ENCODE measurements at regions not wholly inside any gene's neighbourhood (a gene's known extent, or its start where the extent isn't known, plus 50 kb on each side); places are given as distances from the start of the nearest gene placed in this dataset.
A peak's percentile ranks its signal among the peaks of the same experiment; 100 is the strongest.

DNA sequence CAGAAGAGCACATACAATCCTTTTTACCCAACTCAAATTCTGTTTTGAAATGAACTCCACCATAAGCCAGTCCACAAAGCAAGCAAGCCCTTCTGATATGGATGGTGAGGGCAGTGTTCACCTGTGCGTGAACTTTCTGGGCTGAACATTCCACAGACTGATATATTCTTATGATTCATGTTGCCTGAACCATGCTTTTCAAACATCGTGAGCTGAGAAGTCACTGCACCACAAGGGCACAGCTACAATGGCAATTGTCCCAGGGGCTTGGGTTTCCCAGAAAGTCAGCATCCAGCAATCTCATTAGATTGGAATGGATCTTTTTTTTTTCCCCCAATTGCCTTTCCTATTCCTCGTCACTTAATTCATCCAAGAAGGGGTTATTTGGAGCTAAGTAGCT, 86.9 kb upstream of the ZNF438 start:
- H3K4me3 Mint-ChIP-seq: no peak overlapping the region
- peaks cover 9% of the 10 kb centered on the region for H3K9me3 Mint-ChIP-seq
- H3K27ac Mint-ChIP-seq: peak overlapping the region; percentile 13 to 29 (median 17)
- no peaks in the 10 kb centered on the region for H3K27me3 Mint-ChIP-seq (ENCODE audit: low read depth)
- peaks cover 39% of the 10 kb centered on the region for H3K4me1 Mint-ChIP-seq
- no peak for TF ChIP-seq CTCF (IDR thresholded peaks at IDR 0.05; ENCODE audit: unreplicated experiment in 3 of 3)
- H3K36me3 Mint-ChIP-seq (ENCODE audit: low read depth): no peaks in the 10 kb centered on the region

DNA sequence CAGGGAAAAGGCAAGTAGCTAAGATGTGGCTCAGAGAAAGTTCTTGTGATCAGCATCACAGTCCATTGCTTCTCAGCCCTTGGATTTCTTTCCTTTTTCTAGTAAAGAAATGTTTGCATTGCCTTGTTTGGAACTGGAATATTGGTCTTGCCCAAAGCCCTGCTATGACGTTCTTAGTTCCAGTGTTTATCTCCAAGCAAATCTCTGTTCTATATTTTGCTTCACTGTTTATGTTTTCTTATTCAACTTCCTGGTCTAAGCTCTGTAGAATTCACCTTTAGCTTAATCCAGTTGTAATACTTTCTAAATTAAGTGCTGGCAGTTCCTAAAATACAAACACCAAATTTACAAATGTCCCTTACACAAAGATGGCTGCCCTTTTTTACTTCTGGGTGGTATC, 88.7 kb upstream of the ZNF438 start:
- Mint-ChIP-seq H3K4me1 (peaks cover 52% of the 10 kb centered on the region), H3K4me3 (no peak overlapping the region), H3K36me3 (ENCODE audit: low read depth) (no peaks in the 10 kb centered on the region), H3K27ac (peak overlapping the region in 1 of 3 experiments; percentile 94), H3K27me3 (ENCODE audit: low read depth) (no peaks in the 10 kb centered on the region), H3K9me3 (peaks cover 1% of the 10 kb centered on the region)
- no peak for TF ChIP-seq CTCF (IDR thresholded peaks at IDR 0.05; ENCODE audit: unreplicated experiment in 3 of 3)

- H3K27me3 Mint-ChIP-seq (ENCODE audit: low read depth): no peaks in the 10 kb centered on the region
- H3K27ac Mint-ChIP-seq: peak overlapping the region in 2 of 3 experiments; percentile 74 to 94
- TF ChIP-seq CTCF (IDR thresholded peaks at IDR 0.05; ENCODE audit: unreplicated experiment in 3 of 3): no peak
- peaks cover 55% of the 10 kb centered on the region for H3K4me1 Mint-ChIP-seq
- no peaks in the 10 kb centered on the region for H3K9me3 Mint-ChIP-seq
- peak overlapping the region in 1 of 3 experiments; percentile 48 for H3K4me3 Mint-ChIP-seq
- no peaks in the 10 kb centered on the region for H3K36me3 Mint-ChIP-seq (ENCODE audit: low read depth)
Observed at GRCh38 chr10:31120961-31121685, 89.5 kb upstream of the ZNF438 start.

GRCh38 chr10:31121757-31122577, 90.3 kb upstream of the ZNF438 start:
- no peaks in the 10 kb centered on the region for H3K27me3 Mint-ChIP-seq (ENCODE audit: low read depth)
- H3K4me3 Mint-ChIP-seq: no peak overlapping the region
- no peak for TF ChIP-seq CTCF (IDR thresholded peaks at IDR 0.05; ENCODE audit: unreplicated experiment in 3 of 3)
- H3K27ac Mint-ChIP-seq: peak overlapping the region in 2 of 3 experiments; percentile 74 to 94
- H3K4me1 Mint-ChIP-seq: peaks cover 63% of the 10 kb centered on the region
- H3K9me3 Mint-ChIP-seq: no peaks in the 10 kb centered on the region
- no peaks in the 10 kb centered on the region for H3K36me3 Mint-ChIP-seq (ENCODE audit: low read depth)

DNA sequence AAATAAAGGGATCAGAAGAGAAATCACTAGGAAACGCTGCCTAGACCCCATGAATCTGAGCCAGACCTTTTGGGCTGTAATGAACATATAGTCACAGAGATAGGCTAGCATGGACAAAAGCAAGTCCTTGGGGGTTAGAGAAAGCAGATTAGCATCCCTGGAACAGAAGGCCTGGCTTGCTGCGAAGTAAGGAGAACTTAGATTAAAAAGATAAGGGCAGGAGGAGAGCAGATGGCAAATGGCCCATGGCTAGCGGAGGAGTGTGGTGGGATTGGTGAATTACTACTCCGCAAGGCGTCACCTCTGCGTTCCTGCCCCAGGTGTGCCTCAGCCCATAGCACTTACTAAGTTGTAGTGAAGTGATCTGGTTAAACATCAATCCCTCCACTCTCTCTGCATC, 92.3 kb upstream of the ZNF438 start:
- TF ChIP-seq CTCF (IDR thresholded peaks at IDR 0.05; ENCODE audit: unreplicated experiment in 3 of 3): no peak
- H3K4me3 Mint-ChIP-seq: no peak overlapping the region
- no peaks in the 10 kb centered on the region for H3K36me3 Mint-ChIP-seq (ENCODE audit: low read depth)
- H3K27ac Mint-ChIP-seq: peak overlapping the region in 2 of 3 experiments; percentile 16 to 23
- H3K4me1 Mint-ChIP-seq: peaks cover 69% of the 10 kb centered on the region
- no peaks in the 10 kb centered on the region for H3K9me3 Mint-ChIP-seq
- H3K27me3 Mint-ChIP-seq (ENCODE audit: low read depth): peaks cover 4% of the 10 kb centered on the region
